ENCODE measurements at regions not wholly inside any gene's neighbourhood (a gene's known extent, or its start where the extent isn't known, plus 50 kb on each side); places are given as distances from the start of the nearest gene placed in this dataset.

- H3K4me1 ChIP-seq, result no peaks in the 10 kb centered on the region
- TF ChIP-seq, protein P1, sequence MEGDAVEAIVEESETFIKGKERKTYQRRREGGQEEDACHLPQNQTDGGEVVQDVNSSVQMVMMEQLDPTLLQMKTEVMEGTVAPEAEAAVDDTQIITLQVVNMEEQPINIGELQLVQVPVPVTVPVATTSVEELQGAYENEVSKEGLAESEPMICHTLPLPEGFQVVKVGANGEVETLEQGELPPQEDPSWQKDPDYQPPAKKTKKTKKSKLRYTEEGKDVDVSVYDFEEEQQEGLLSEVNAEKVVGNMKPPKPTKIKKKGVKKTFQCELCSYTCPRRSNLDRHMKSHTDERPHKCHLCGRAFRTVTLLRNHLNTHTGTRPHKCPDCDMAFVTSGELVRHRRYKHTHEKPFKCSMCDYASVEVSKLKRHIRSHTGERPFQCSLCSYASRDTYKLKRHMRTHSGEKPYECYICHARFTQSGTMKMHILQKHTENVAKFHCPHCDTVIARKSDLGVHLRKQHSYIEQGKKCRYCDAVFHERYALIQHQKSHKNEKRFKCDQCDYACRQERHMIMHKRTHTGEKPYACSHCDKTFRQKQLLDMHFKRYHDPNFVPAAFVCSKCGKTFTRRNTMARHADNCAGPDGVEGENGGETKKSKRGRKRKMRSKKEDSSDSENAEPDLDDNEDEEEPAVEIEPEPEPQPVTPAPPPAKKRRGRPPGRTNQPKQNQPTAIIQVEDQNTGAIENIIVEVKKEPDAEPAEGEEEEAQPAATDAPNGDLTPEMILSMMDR (IDR thresholded peaks at IDR 0.05), result no peak
- no peak for TF ChIP-seq EP300 (IDR thresholded peaks at IDR 0.05)
- no peak for TF ChIP-seq POLR2A (IDR thresholded peaks at IDR 0.05)
- H3K4me3 ChIP-seq, result no peak overlapping the region
- 62 to 63% methylated on average over 1 of the region's 1 CpG for WGBS, 2 donors
- no peaks in the 10 kb centered on the region for H3K36me3 ChIP-seq
- H3K27ac ChIP-seq, result no peak overlapping the region
- no peaks in the 10 kb centered on the region for H3K27me3 ChIP-seq
- H3K9me3 ChIP-seq, result no peaks in the 10 kb centered on the region
- DNase-seq (ENCODE audit: low spot score in 2 of 2), result no peak
Measured at GRCh38 chr3:87414271-87414670, 137.9 kb upstream of the POU1F1 start.

- no peaks in the 10 kb centered on the region for H3K4me1 ChIP-seq
- H3K4me3 ChIP-seq, result no peak overlapping the region
- DNase-seq (ENCODE audit: low spot score in 2 of 2), result no peak
- no peak overlapping the region for H3K27ac ChIP-seq
- TF ChIP-seq EP300 (IDR thresholded peaks at IDR 0.05), result no peak
- no peak for TF ChIP-seq POLR2A (IDR thresholded peaks at IDR 0.05)
- TF ChIP-seq, protein P1 (IDR thresholded peaks at IDR 0.05), result no peak
- no peaks in the 10 kb centered on the region for H3K36me3 ChIP-seq
- no peaks in the 10 kb centered on the region for H3K27me3 ChIP-seq
- WGBS, 2 donors, result 48 to 51% methylated on average over 3 of the region's 3 CpGs
- H3K9me3 ChIP-seq, result no peaks in the 10 kb centered on the region
Measured at GRCh38 chr3:87413814-87414213, 137.4 kb upstream of the POU1F1 start.

- Histone ChIP-seq H3K9me3 (no peaks in the 10 kb centered on the region), H3K4me3 (no peak overlapping the region), H3K36me3 (no peaks in the 10 kb centered on the region), H3K27ac (no peak overlapping the region), H3K4me1 (no peaks in the 10 kb centered on the region), H3K27me3 (no peaks in the 10 kb centered on the region)
- TF ChIP-seq POLR2A (IDR thresholded peaks at IDR 0.05) (no peak), EP300 (IDR thresholded peaks at IDR 0.05) (no peak)
- TF ChIP-seq, protein P1 (IDR thresholded peaks at IDR 0.05), result no peak
- DNase-seq (ENCODE audit: low spot score in 2 of 2), result no peak
Measured at GRCh38 chr3:87410110-87410509, 133.7 kb upstream of the POU1F1 start.

DNA sequence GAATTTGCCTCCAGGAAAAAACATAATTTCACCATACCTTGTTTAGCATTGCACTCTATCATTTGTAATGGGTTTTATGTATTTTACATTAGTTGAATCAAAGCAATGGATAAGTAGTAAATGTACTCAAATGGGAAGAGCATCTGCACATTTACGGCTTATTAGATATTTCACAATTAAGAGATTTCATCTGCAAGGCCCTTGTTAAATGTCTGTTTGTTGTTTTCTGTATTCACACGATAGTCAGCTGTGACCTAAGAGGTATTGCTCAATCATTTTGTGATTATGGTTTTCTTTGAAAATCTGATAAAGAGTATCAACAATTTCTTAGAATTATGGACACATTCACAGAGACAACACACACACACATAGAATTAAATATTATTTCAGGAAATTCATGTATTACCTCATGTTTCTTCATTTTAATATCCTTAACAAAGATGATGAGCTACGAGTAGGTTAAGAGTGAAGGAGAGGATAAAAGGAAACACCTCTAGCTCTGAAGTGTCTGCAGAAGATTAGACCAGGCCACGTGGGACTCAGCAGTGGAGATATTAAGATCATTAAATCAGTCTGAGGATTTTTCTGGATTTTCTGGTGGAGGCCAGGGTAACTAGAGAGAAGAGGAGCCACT lies 121.9 kb upstream of the POU1F1 start:
- peaks cover 0 to 4% (median 0%) of the 10 kb centered on the region in 4 donors for H3K9me3 ChIP-seq
- WGBS, 2 donors, result 52 to 53% methylated on average over 4 of the region's 4 CpGs
- DNase-seq (ENCODE audit: low spot score in 2 of 2), result no peak
- H3K4me1 ChIP-seq, result no peaks in the 10 kb centered on the region
- no peak overlapping the region for H3K27ac ChIP-seq
- TF ChIP-seq, protein P1 (IDR thresholded peaks at IDR 0.05), result no peak
- TF ChIP-seq EP300 (IDR thresholded peaks at IDR 0.05) (no peak), POLR2A (IDR thresholded peaks at IDR 0.05) (no peak)
- no peaks in the 10 kb centered on the region for H3K36me3 ChIP-seq
- H3K27me3 ChIP-seq, result no peaks in the 10 kb centered on the region
- H3K4me3 ChIP-seq, result no peak overlapping the region

DNA sequence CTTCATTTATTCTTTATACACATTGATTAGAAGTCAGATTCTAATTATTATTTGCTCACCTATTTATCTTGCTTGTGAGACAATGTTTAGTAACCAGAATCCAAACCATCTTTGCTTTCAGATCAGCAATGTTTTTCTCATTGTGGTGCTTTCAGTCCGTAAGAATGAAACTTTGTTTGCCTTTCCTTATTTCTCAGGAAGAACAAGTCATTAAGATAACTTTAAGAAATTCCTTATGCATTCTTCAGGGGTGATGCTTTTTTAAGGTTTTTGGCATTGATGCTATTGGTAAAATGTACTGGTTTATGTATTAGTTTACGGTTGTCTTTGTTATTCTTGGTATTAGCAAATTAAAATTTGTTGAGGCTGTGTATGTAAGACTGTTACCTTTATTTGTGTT lies 120.8 kb upstream of the POU1F1 start:
- H3K4me3 ChIP-seq, result no peak overlapping the region
- H3K36me3 ChIP-seq, result no peaks in the 10 kb centered on the region
- no peak overlapping the region for H3K27ac ChIP-seq
- 46 to 51% methylated on average over 2 of the region's 2 CpGs for WGBS, 2 donors
- no peaks in the 10 kb centered on the region for H3K4me1 ChIP-seq
- H3K27me3 ChIP-seq, result no peaks in the 10 kb centered on the region
- TF ChIP-seq, protein P1 (IDR thresholded peaks at IDR 0.05), result no peak
- no peak for TF ChIP-seq EP300 (IDR thresholded peaks at IDR 0.05)
- DNase-seq (ENCODE audit: low spot score in 2 of 2), result no peak
- H3K9me3 ChIP-seq, result peaks cover 0 to 4% (median 0%) of the 10 kb centered on the region in 4 donors
